ENCODE measurements at regions not wholly inside any gene's neighbourhood (a gene's known extent, or its start where the extent isn't known, plus 50 kb on each side); places are given as distances from the start of the nearest gene placed in this dataset.

DNA sequence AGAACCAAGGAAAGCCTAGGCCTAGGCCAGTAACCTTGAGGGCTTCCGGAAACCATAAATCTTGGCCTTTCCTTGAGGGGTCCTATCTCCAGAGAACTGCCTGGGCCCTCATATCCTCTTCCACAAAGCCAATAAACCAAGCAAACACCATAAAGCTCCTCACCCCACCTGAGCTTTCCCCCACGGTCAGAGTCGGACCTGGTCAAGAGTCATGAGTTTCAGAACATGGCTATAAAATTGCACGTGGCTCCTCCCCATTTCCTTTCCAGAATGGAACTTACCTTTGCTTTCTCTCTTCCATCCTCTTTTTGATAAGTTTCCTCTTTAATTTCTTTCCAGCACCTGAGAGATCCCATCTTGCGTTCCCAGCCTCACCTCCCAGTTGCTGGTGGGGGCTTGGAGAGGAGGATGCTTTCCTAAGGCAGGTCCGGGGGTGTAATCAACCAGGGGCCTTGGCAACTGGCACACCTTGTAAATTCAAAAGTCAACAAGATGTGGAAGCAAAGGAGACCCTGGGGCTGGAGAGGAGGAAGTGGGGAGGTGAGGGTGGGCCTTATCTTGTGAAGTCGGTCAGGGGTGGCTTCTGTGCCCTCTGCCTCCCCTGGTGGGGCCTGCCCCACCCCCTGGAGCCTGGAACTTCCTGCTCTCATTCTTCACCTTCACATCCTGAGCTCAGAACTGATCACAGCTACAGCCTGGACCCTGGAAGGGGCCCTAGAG is 259.9 kb downstream of the FOXD2 start:
- Mint-ChIP-seq H3K4me3 (no peak overlapping the region), H3K27ac (no peak overlapping the region), H3K9me3 (ENCODE audit: low read depth) (no peaks in the 10 kb centered on the region), H3K4me1 (no peaks in the 10 kb centered on the region), H3K27me3 (no peaks in the 10 kb centered on the region), H3K36me3 (ENCODE audit: low read depth) (no peaks in the 10 kb centered on the region)
- CTCF ChIA-PET: no interaction called here
- POLR2A ChIA-PET: no interaction called here
- DNase-seq (no peak), ATAC-seq (no peak)
- intact Hi-C loops (cut with DNase I, micrococcal nuclease): no loop called here

DNA sequence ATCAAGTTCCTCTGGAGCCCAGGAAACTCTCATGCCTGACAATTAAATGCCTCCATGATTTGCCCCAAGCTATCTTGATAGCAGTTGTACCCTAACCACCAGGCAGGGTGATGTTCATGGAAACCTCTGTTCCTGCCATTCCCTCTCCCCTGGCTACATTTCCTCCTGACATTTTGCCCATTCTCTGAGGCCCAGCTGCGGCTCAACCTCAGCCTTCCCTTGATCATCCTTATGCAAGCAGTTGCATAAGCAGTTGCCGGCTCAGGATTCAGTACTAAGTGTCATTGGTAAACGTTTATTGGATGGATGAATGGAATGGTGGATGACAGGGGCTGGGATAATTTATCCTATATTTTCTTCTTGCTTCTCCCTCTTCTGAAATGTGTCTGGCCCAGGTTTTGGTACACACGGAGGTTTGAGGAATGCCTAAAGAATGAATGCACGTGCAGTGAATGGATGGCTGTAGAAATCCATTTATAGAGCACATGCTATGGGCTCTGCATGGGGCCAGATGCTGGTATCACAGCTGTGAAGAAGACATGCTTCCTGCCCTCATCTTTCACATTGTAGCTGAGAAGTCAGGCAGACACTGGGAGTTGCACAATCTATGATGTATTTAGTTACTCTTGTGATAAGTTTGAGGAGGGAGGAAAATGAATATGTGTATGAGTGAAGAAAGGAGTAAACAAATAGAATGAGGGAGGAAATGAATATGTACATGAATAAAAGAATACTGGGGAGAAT is 261.8 kb downstream of the FOXD2 start:
- H3K27me3 Mint-ChIP-seq: peaks cover 5% of the 10 kb centered on the region
- DNase-seq (no peak), ATAC-seq (no peak)
- no peak overlapping the region for H3K4me3 Mint-ChIP-seq
- H3K27ac Mint-ChIP-seq: no peak overlapping the region
- CTCF ChIA-PET: interaction anchor here (1.0 to 1.2 kb wide), 3 partner anchors 10 to 39 kb away, joined by 3 read pairs; no protein-coding TSS in a partner anchor
- H3K4me1 Mint-ChIP-seq: no peaks in the 10 kb centered on the region
- H3K36me3 Mint-ChIP-seq (ENCODE audit: low read depth): no peaks in the 10 kb centered on the region
- H3K9me3 Mint-ChIP-seq (ENCODE audit: low read depth): no peaks in the 10 kb centered on the region
- POLR2A ChIA-PET: no interaction called here
- intact Hi-C loops (cut with DNase I, micrococcal nuclease): no loop called here

DNA sequence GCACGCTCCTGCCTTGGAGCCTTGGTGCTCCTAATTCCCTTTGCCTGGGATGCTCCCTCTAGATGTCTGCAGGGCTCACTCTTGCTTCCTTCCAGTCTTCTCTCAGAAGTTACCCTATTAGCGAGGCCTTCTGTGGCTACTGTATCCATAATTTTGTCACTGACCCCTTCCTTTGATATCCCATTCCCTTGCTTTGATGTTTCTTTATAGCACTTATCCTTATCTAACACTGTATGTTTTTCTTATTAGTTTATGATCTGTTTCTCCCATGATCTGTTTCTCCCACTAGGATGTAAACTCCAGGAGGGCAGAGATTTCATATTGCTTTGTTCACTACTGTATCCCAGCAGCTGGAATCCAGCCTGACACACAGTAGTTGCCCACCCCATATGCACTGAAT is 263.4 kb downstream of the FOXD2 start:
- Mint-ChIP-seq H3K4me3 (no peak overlapping the region), H3K27me3 (peaks cover 17% of the 10 kb centered on the region), H3K36me3 (ENCODE audit: low read depth) (no peaks in the 10 kb centered on the region), H3K9me3 (ENCODE audit: low read depth) (no peaks in the 10 kb centered on the region), H3K4me1 (no peaks in the 10 kb centered on the region), H3K27ac (no peak overlapping the region)
- ATAC-seq: no peak
- POLR2A ChIA-PET: no interaction called here
- DNase-seq: no peak
- intact Hi-C loops (cut with DNase I, micrococcal nuclease): no loop called here
- CTCF ChIA-PET: no interaction called here

DNA sequence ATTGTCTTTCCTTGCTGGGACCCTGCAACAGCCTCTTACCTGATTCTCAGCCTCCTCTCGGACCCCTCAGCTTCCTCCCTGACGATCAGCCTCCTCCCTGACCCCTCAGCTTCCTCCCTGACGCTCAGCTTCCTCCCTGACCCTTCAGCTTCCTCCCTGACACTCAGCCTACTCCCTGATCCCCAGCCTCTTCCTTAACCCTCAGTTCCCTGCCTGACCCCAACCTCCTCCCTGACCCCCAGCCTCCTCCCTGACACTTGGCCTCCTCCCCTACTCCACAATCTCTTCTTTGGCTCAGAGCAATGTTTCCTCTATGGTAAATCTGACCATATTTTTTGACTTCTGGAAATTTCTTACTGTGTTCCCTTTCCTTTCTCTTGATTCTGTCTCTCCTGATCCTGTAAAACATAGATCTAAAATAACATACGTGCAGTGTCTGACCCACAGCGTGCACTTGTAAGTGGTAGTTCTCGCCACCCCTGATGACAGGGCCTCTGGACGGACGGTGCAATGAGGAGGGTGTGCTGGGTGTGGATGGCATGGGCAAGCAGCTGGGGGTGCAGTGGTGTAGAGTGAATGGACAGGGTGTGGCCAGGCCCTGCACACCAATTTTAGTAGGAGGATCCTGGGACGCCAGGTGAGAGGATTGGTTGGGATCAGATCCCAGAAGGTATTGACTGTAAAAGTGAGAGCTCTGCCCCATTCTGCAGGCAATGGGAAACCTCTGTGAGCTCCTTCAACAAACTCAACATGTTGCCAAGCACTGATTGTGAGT is 264.1 kb downstream of the FOXD2 start:
- ChIA-PET CTCF (interaction anchor here (0.7 kb wide), 1 partner anchor 15 kb away, joined by 3 read pairs; no protein-coding TSS in a partner anchor), POLR2A (no interaction called here)
- Mint-ChIP-seq H3K4me1 (no peaks in the 10 kb centered on the region), H3K36me3 (ENCODE audit: low read depth) (no peaks in the 10 kb centered on the region), H3K4me3 (no peak overlapping the region), H3K27me3 (peaks cover 21% of the 10 kb centered on the region), H3K27ac (no peak overlapping the region), H3K9me3 (ENCODE audit: low read depth) (no peaks in the 10 kb centered on the region)
- DNase-seq (no peak), ATAC-seq (no peak)
- intact Hi-C loops (cut with DNase I, micrococcal nuclease): no loop called here

DNA sequence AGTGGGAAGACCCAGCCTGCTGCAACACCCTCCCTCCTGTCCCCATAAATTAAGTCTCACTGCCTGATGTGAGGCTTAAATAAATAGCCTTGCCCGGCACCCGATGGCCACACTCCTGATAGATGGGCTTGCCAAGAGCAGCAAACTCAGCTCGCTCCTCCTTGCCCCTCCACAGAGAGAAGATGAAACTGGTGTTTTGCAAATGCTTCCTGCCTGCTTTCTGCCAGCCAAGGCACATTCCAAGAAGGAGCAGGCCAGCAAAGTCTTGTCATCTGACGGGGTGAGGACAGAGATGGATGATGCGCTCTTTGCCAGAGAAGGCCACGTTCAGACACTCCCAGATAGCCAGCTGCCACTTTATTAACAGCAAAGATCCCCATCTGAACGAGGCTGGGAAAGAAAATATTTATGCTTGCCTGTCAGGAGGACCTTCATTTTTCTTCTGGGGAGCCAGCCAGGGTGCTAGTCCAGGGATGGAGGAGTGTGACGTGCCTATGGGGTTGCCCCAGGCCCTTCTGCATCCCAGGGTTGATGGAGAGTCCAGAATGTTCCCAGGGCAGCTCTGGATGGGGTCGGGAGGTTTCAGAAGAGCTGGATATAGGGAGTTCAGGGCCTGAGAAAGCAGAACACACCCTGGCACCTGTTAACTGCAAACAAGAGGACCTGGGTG is 265.4 kb downstream of the FOXD2 start:
- no peak for DNase-seq

DNA sequence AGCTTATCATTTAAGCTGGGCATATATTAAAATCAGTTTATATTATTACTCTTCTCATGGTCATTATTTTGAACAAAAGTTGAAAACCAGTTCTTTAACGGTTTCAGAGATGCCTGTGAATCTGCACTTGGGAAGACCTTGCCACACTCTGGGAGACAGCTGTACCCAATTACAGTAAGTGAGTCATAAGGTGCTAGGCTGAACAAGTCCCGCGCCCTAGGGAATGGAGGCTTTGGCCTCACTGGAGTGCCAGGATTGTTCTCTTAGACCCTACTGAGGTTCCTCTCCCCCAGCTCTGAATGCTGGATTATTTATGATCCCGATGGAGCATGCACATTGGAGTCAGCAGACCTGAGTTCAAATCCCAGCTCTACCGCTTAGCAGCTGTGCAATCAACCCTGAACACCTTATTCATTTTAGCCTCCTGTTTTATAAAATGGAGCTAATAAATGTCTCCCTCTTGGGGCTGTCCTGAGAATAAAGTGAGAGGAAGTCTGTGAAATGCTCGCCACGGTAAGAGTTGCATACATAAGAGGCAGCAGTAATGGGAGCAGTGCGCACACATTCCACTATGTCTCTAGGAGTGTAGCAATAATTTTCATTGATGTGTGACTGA is 266.2 kb downstream of the FOXD2 start:
- ATAC-seq (no peak), DNase-seq (no peak)
- CTCF ChIA-PET: interaction anchor here (0.7 to 1.0 kb wide), 4 partner anchors 22 to 1672 kb away, joined by 3 to 4 read pairs (median 4); partner anchors contain the start of gene FOXD2
- Mint-ChIP-seq H3K36me3 (ENCODE audit: low read depth) (no peaks in the 10 kb centered on the region), H3K27me3 (peaks cover 33% of the 10 kb centered on the region), H3K9me3 (ENCODE audit: low read depth) (no peaks in the 10 kb centered on the region), H3K4me3 (no peak overlapping the region), H3K4me1 (peaks cover 4% of the 10 kb centered on the region), H3K27ac (no peak overlapping the region)
- intact Hi-C loops (cut with DNase I, micrococcal nuclease): no loop called here
- POLR2A ChIA-PET: no interaction called here

More for the DNA sequence above, 265.4 kb downstream of the FOXD2 start:
- Mint-ChIP-seq H3K4me1 (peaks cover 3% of the 10 kb centered on the region), H3K27ac (no peak overlapping the region), H3K9me3 (ENCODE audit: low read depth) (no peaks in the 10 kb centered on the region), H3K4me3 (no peak overlapping the region), H3K36me3 (ENCODE audit: low read depth) (no peaks in the 10 kb centered on the region), H3K27me3 (peaks cover 29% of the 10 kb centered on the region)
- ChIA-PET POLR2A (no interaction called here), CTCF (interaction anchor here (0.6 to 0.8 kb wide), 2 partner anchors 127 to 327 kb away, joined by 3 read pairs; no protein-coding TSS in a partner anchor)
- no peak for ATAC-seq
- intact Hi-C loops (cut with DNase I, micrococcal nuclease): no loop called here

DNA sequence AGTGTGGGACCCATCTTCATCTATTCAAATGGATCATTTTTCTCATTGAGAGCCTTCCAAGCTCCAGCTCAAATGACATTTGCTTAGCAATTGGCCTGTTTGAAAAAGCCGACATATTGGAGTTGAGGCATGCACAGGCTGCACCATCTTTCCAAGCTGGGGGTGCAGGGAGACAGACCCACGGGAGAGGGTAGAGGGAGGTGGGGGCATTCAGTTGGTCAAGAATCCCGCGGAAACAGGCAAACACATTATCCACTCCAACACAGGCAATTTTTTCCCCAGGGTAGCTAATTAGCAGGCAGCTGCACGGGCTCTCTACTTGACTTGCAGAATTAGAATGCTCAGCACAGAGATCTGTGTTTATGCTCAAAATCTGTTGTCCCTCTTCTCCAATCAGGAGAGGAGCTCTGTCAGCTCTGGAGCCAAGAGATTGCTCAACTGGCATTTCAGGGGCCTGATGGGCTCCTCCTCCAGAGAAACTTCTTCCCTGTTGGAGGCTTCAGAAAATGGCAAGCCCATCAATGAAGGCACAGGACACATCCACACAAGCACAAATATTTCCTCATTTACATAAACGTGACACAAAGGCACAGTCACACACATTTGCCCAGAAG is 267.8 kb downstream of the FOXD2 start:
- Mint-ChIP-seq H3K4me1 (peaks cover 5% of the 10 kb centered on the region), H3K27me3 (peaks cover 39% of the 10 kb centered on the region), H3K4me3 (no peak overlapping the region), H3K27ac (no peak overlapping the region), H3K36me3 (ENCODE audit: low read depth) (no peaks in the 10 kb centered on the region), H3K9me3 (ENCODE audit: low read depth) (no peaks in the 10 kb centered on the region)
- ChIA-PET POLR2A (interaction anchor here (0.6 kb wide), 1 partner anchor 1279 kb away, joined by 9 read pairs; no protein-coding TSS in a partner anchor), CTCF (interaction anchor here (0.6 to 2.9 kb wide), 6 partner anchors 21 to 317 kb away, joined by 3 to 9 read pairs (median 4); no protein-coding TSS in a partner anchor)
- intact Hi-C loops (cut with DNase I, micrococcal nuclease): no loop called here
- DNase-seq (no peak), ATAC-seq (no peak)

DNA sequence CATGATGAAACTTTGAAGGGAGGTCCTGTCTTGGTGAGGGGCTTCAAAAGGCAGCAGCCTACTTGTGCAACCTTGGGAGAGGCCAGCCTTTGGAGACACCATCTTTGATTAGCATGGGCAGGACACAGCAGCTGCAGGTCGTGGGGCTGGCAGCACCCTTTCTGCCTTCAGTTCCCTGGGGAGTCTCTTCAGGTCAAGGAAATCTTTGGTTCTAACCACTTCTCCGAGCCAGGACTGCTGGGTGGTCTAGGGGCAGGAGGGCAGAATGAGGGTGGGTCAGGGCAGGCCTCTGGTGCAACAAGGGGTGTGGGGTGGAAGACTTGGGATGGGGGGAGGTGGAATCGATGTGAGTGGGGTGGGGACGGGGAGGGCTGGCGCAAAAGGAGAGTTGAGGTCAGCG is 269.7 kb downstream of the FOXD2 start:
- H3K4me3 Mint-ChIP-seq: no peak overlapping the region
- no peaks in the 10 kb centered on the region for H3K9me3 Mint-ChIP-seq (ENCODE audit: low read depth)
- H3K27ac Mint-ChIP-seq: no peak overlapping the region
- intact Hi-C loops (cut with DNase I, micrococcal nuclease): no loop called here
- ATAC-seq (no peak), DNase-seq (no peak)
- peaks cover 5% of the 10 kb centered on the region for H3K4me1 Mint-ChIP-seq
- H3K36me3 Mint-ChIP-seq (ENCODE audit: low read depth): no peaks in the 10 kb centered on the region
- H3K27me3 Mint-ChIP-seq: peaks cover 55% of the 10 kb centered on the region
- CTCF ChIA-PET: interaction anchor here (1.2 to 2.9 kb wide), 2 partner anchors 12 to 19 kb away, joined by 3 to 9 read pairs; no protein-coding TSS in a partner anchor
- POLR2A ChIA-PET: no interaction called here

DNA sequence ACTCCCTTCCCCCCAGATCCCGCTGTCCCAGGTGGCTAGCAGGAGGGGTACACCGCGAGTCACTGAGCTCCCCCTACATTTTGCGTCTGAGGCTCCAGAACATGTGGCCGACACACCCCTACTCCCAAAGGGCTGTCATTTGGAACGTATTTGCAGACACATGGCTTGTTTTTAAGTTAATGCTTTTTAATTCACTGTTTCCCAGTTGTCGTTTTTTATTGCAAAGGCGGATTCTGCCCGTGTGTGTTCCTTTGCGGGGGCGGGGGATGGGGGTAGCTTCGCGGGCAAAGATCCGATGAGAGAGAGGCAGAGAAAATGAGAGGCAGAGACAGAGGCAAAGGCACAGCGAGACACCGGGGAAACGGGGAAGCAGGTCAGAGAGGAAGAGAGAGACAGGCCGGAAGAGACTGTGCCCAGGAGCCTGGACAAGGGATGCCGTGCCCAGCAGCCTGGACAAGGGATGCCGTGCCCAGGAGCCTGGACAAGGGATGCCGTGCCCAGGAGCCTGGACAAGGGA is 270.2 kb downstream of the FOXD2 start:
- DNase-seq (peak; percentile 12), ATAC-seq (no peak)
- peaks cover 61% of the 10 kb centered on the region for H3K27me3 Mint-ChIP-seq
- no peaks in the 10 kb centered on the region for H3K9me3 Mint-ChIP-seq (ENCODE audit: low read depth)
- intact Hi-C loops (cut with DNase I, micrococcal nuclease): no loop called here
- H3K27ac Mint-ChIP-seq: no peak overlapping the region
- peaks cover 5% of the 10 kb centered on the region for H3K4me1 Mint-ChIP-seq
- CTCF ChIA-PET: interaction anchor here (0.7 to 2.9 kb wide), 4 partner anchors 10 to 18 kb away, joined by 3 to 9 read pairs (median 4); no protein-coding TSS in a partner anchor
- no peaks in the 10 kb centered on the region for H3K36me3 Mint-ChIP-seq (ENCODE audit: low read depth)
- no peak overlapping the region for H3K4me3 Mint-ChIP-seq
- POLR2A ChIA-PET: no interaction called here

DNA sequence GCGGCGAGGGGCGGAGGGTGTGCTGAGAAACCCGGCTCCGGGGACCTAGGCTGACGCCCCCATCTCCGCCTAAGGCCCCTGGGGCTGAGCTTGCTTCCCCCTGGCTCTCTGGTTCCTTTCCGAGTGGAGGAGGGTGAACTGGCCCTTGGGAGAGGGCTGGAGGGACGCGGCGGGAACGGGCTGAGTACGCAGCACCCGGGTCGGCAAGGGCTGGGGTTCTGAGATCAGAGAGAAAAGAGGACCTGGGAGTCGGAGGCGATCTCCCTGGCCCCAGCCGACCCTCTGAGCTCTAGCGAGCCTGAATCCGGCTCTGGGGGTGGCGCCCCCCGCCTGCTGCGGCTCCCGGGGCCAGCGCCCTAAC is 270.8 kb downstream of the FOXD2 start:
- H3K36me3 Mint-ChIP-seq (ENCODE audit: low read depth): no peaks in the 10 kb centered on the region
- ChIA-PET POLR2A (no interaction called here), CTCF (interaction anchor here (0.7 to 3.6 kb wide), 5 partner anchors 10 to 320 kb away, joined by 3 to 28 read pairs (median 4); partner anchors contain the start of gene FOXD2)
- no peak for ATAC-seq
- DNase-seq: no peak
- H3K27me3 Mint-ChIP-seq: peaks cover 62% of the 10 kb centered on the region
- no peak overlapping the region for H3K4me3 Mint-ChIP-seq
- intact Hi-C loops (cut with DNase I, micrococcal nuclease): no loop called here
- H3K9me3 Mint-ChIP-seq (ENCODE audit: low read depth): no peaks in the 10 kb centered on the region
- H3K27ac Mint-ChIP-seq: no peak overlapping the region
- peaks cover 5% of the 10 kb centered on the region for H3K4me1 Mint-ChIP-seq

Measured in activated CD4-positive, alpha-beta T cell treated with anti-CD3 and anti-CD28 coated beads for 36 hours (primary cell).